GM12878 (cell line): ENCODE measurements at regions not wholly inside any gene's neighbourhood (a gene's known extent, or its start where the extent isn't known, plus 50 kb on each side); places are given as distances from the start of the nearest gene placed in this dataset.

Experiments
- ATAC-seq: fragments of 200-7000 bp; cut with Tn5 transposase; 3 replicates; pipeline ENCODE4 v1.9.1; 2020; ENCODE audit warnings: mild to moderate bottlenecking, moderate library complexity
- BruUV-seq: library from RNA; stranded (reverse); fragments of 400-500 nt; replicated peaks from 2 replicates; lab custom pipeline; 2021; lab: Mats Ljungman, UMichigan
- CTCF ChIA-PET: fragments of 300-600 bp; sonication (Branson Sonifier 250); formaldehyde crosslinking; extraction: SDS; loops from one replicate; lab custom pipeline; 2021; ENCODE audit warnings: inconsistent platforms; lab: Yijun Ruan, JAX
- POLR2A ChIA-PET: fragments of 350-600 bp; formaldehyde crosslinking; extraction: SDS; loops from one replicate; lab custom pipeline; 2021; ENCODE audit warnings: inconsistent platforms; lab: Charles Lee
- RAD21 ChIA-PET: fragments of 300-600 bp; sonication (Branson Sonifier 250); formaldehyde crosslinking; loops from one replicate; lab custom pipeline; 2023; ENCODE audit warnings: antibody characterized with exemption; ENCODE audit not compliant: unreplicated experiment; lab: Charles Lee
- SMC1A ChIA-PET: fragments of 300-600 bp; sonication (Branson Sonifier 250); formaldehyde crosslinking; loops from one replicate; lab custom pipeline; 2023; ENCODE audit not compliant: unreplicated experiment, uncharacterized antibody; lab: Charles Lee
- DNase-seq: peaks from one replicate; pipeline ENCODE4 v3.0.0-alpha.2; 2011; ENCODE audit warnings: low read depth, low spot score
- FAIRE-seq: peaks from 3 replicates; lab custom pipeline; 2011; peaks lifted over from hg19 to GRCh38; lab: Jason Lieb, UNC
- H2AFZ ChIP-seq: 2 replicates; pipeline ENCODE4 v1.6.0; 2011; ENCODE audit warnings: low read depth, low read length, control low read depth; ENCODE audit not compliant: control insufficient read depth
- H3K27ac ChIP-seq: 2 replicates; pipeline ENCODE4 v1.5.1; 2011; ENCODE audit warnings: control low read depth; ENCODE audit not compliant: control insufficient read depth, insufficient read depth
- H3K27me3 ChIP-seq, 2 experiments: replicated peaks in 1 of 2; 2 replicates each; pipeline versions ENCODE4 v1.6.0 to v1.6.1; 2011; ENCODE audit warnings: low read length in 1 of 2; ENCODE audit not compliant: control insufficient read depth in 2 of 2, insufficient read depth in 2 of 2
- H3K36me3 ChIP-seq, 2 experiments: 2 replicates each; pipeline ENCODE4 v1.5.1; 2011; ENCODE audit warnings: low read length in 1 of 2; ENCODE audit not compliant: control insufficient read depth in 2 of 2, insufficient read depth in 2 of 2
- H3K4me1 ChIP-seq: 2 replicates; pipeline ENCODE4 v1.6.1; 2011; ENCODE audit warnings: mild to moderate bottlenecking, low read length, moderate library complexity, mixed read lengths; ENCODE audit not compliant: control insufficient read depth, insufficient read depth
- H3K4me2 ChIP-seq: 2 replicates; pipeline ENCODE4 v1.6.0; 2011; ENCODE audit warnings: control low read depth; ENCODE audit not compliant: control insufficient read depth, insufficient read depth
- H3K4me3 ChIP-seq: fragments of 200-600 bp; sonication (generic); 2 replicates; pipeline ENCODE4 v1.5.1; 2016
- H3K79me2 ChIP-seq: 2 replicates; pipeline ENCODE4 v1.6.0; 2011; ENCODE audit warnings: low read length; ENCODE audit not compliant: control insufficient read depth, insufficient read depth
- H3K9ac ChIP-seq: 2 replicates; pipeline ENCODE4 v1.8.0; 2011; ENCODE audit warnings: low read length, control low read depth, mixed read lengths; ENCODE audit not compliant: control insufficient read depth, insufficient read depth
- H3K9me3 ChIP-seq: replicated peaks from 3 replicates; pipeline ENCODE4 v1.5.1; 2011; ENCODE audit warnings: mild to moderate bottlenecking, low read length; ENCODE audit not compliant: control insufficient read depth, insufficient read depth
- H4K20me1 ChIP-seq: 2 replicates; pipeline ENCODE4 v1.6.0; 2011; ENCODE audit not compliant: control insufficient read depth, insufficient read depth
- CBFB ChIP-seq: IDR thresholded peaks from 2 replicates; pipeline ENCODE4 v1.6.1; 2016; ENCODE audit warnings: antibody characterized with exemption, low read depth
- CEBPB ChIP-seq, 2 experiments: fragments of 150-350 bp in 1 of 2; IDR thresholded peaks; 2 replicates each; pipeline ENCODE4 v1.6.1; 2012 to 2014; ENCODE audit warnings: low read depth in 2 of 2, low read length in 2 of 2, borderline replicate concordance in 1 of 2, inconsistent platforms in 1 of 2
- HDGF ChIP-seq: fragments of 450-650 bp; IDR thresholded peaks from 2 replicates; pipeline ENCODE4 v1.6.1; 2016; ENCODE audit warnings: antibody characterized with exemption
- IRF5 ChIP-seq: fragments of 450-650 bp; IDR thresholded peaks from 2 replicates; pipeline ENCODE4 v1.6.1; 2017; ENCODE audit warnings: borderline replicate concordance
- KLF5 ChIP-seq: fragments of 450-650 bp; IDR thresholded peaks from 2 replicates; pipeline ENCODE4 v1.6.1; 2014; ENCODE audit warnings: mild to moderate bottlenecking; ENCODE audit not compliant: partially characterized antibody
- MEF2A ChIP-seq: IDR thresholded peaks from 2 replicates; pipeline ENCODE4 v1.6.1; 2011; ENCODE audit warnings: low read depth, mild to moderate bottlenecking, low read length, moderate library complexity; ENCODE audit not compliant: insufficient read depth
- MYB ChIP-seq: fragments of 150-350 bp; IDR thresholded peaks from 2 replicates; pipeline ENCODE4 v1.6.1; 2014; ENCODE audit warnings: mild to moderate bottlenecking, low read depth, low read length, borderline replicate concordance
- NBN ChIP-seq: fragments of 450-650 bp; IDR thresholded peaks from 2 replicates; pipeline ENCODE4 v1.6.1; 2016
- RBBP5 ChIP-seq: fragments of 200-600 bp; sonication (generic); conservative IDR thresholded peaks from 2 replicates; pipeline ENCODE4 v1.6.1; 2016
- SP1 ChIP-seq: IDR thresholded peaks from one replicate; pipeline ENCODE4 v1.6.1; 2011; ENCODE audit warnings: low read depth, low read length
- SREBF2 ChIP-seq: IDR thresholded peaks from 2 replicates; pipeline ENCODE4 v1.6.1; 2012; ENCODE audit warnings: mild to moderate bottlenecking, low read length
- SRF ChIP-seq, 2 experiments: IDR thresholded peaks; 2 replicates each; pipeline ENCODE4 v1.6.1; 2011; ENCODE audit warnings: low read depth in 2 of 2, low read length in 2 of 2, mild to moderate bottlenecking in 1 of 2, moderate library complexity in 1 of 2
- STAT1 ChIP-seq: fragments of 450-650 bp; conservative IDR thresholded peaks from 2 replicates; pipeline ENCODE4 v1.6.1; 2014; ENCODE audit warnings: antibody characterized with exemption, mild to moderate bottlenecking
- USF2 ChIP-seq: IDR thresholded peaks from 2 replicates; pipeline ENCODE4 v1.6.1; 2011; ENCODE audit warnings: low read depth, low read length, improper control_type of control experiment, borderline replicate concordance
- WGBS: methylation state at CpG from one replicate; pipeline ENCODE4 v1.1.6; 2016; ENCODE audit warnings: low lambda C conversion rate; ENCODE audit not compliant: insufficient replicate concordance, insufficient coverage; ENCODE audit errors: missing lambda C conversion rate; 5-methylcytosine and 5-hydroxymethylcytosine counted together
- in situ Hi-C: fragments of 300-500 bp; cut with MboI; formaldehyde crosslinking; loops from 9 replicates; pipeline ENCODE4 v1.14.3; 2018; ENCODE audit warnings: mixed read lengths
- intact Hi-C: fragments of 100-400 bp; cut with micrococcal nuclease; formaldehyde crosslinking; loops from one replicate; pipeline ENCODE4 v1.14.2; 2022; ENCODE audit not compliant: unreplicated experiment
- TF ChIP-seq, protein P1 (sequence below), 3 experiments: IDR thresholded peaks in 2 of 3; conservative IDR thresholded peaks in 1 of 3; 2 replicates each; pipeline ENCODE4 v1.5.1; 2011; ENCODE audit warnings: low read depth in 3 of 3, low read length in 3 of 3, mild to moderate bottlenecking in 3 of 3, control low read depth in 2 of 3, moderate library complexity in 2 of 3, inconsistent platforms in 1 of 3, mixed read lengths in 1 of 3; ENCODE audit not compliant: control insufficient read depth in 2 of 3, insufficient read depth in 1 of 3; ENCODE audit errors: extremely low read depth in 1 of 3
- TF ChIP-seq, protein P2 (sequence below): IDR thresholded peaks from 2 replicates; pipeline ENCODE4 v1.6.1; 2012; ENCODE audit warnings: low read depth, low read length, improper control_type of control experiment

GRCh38 chr12:14260011-14260993, 105.2 kb upstream of the ATF7IP start:
- ATAC-seq (no peak), DNase-seq (no peak), FAIRE-seq (no peak)
- WGBS: 56% methylated on average over 27 of the region's 31 CpGs
- Histone ChIP-seq H3K27ac (no peak overlapping the region), H3K4me3 (no peak overlapping the region), H3K9ac (no peak overlapping the region), H3K9me3 (peaks cover 22% of the 10 kb centered on the region), H4K20me1 (no peaks in the 10 kb centered on the region), H3K4me2 (no peak overlapping the region), H3K4me1 (no peaks in the 10 kb centered on the region), H3K79me2 (no peaks in the 10 kb centered on the region), H3K27me3 (no peaks in the 10 kb centered on the region), H2AFZ (no peak overlapping the region), H3K36me3 (no peaks in the 10 kb centered on the region)
- ChIA-PET SMC1A (interaction anchor here (1.2 kb wide), 2 partner anchors 10 to 21 kb away, joined by 3 read pairs; no protein-coding TSS in a partner anchor), CTCF (interaction anchor here (0.6 kb wide), 1 partner anchor 13 kb away, joined by 3 read pairs; no protein-coding TSS in a partner anchor), POLR2A (no interaction called here), RAD21 (no interaction called here)
- intact Hi-C loops: no loop called here
- no TSS peak for BruUV-seq
- in situ Hi-C loops: no loop called here
- TF ChIP-seq MEF2A (no peak), KLF5 (no peak), RBBP5 (no peak), HDGF (no peak), STAT1 (no peak), USF2 (no peak), SREBF2 (no peak), CEBPB (IDR thresholded peaks at IDR 0.05; ENCODE audit: borderline replicate concordance in 1 of 2, low read depth in 2 of 2, low read length in 2 of 2) (no peak), SP1 (no peak), SRF (IDR thresholded peaks at IDR 0.05; ENCODE audit: low read depth in 2 of 2, low read length in 2 of 2) (no peak), IRF5 (no peak), MYB (no peak), CBFB (no peak), NBN (no peak)
- TF ChIP-seq, protein P1, sequence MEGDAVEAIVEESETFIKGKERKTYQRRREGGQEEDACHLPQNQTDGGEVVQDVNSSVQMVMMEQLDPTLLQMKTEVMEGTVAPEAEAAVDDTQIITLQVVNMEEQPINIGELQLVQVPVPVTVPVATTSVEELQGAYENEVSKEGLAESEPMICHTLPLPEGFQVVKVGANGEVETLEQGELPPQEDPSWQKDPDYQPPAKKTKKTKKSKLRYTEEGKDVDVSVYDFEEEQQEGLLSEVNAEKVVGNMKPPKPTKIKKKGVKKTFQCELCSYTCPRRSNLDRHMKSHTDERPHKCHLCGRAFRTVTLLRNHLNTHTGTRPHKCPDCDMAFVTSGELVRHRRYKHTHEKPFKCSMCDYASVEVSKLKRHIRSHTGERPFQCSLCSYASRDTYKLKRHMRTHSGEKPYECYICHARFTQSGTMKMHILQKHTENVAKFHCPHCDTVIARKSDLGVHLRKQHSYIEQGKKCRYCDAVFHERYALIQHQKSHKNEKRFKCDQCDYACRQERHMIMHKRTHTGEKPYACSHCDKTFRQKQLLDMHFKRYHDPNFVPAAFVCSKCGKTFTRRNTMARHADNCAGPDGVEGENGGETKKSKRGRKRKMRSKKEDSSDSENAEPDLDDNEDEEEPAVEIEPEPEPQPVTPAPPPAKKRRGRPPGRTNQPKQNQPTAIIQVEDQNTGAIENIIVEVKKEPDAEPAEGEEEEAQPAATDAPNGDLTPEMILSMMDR (IDR thresholded peaks at IDR 0.05 in 2 of 3, conservative IDR thresholded peaks at IDR 0.05 in 1 of 3; ENCODE audit: control insufficient read depth in 2 of 3, extremely low read depth in 1 of 3, insufficient read depth in 1 of 3, low read depth in 3 of 3, low read length in 3 of 3): no peak
- TF ChIP-seq, protein P2, sequence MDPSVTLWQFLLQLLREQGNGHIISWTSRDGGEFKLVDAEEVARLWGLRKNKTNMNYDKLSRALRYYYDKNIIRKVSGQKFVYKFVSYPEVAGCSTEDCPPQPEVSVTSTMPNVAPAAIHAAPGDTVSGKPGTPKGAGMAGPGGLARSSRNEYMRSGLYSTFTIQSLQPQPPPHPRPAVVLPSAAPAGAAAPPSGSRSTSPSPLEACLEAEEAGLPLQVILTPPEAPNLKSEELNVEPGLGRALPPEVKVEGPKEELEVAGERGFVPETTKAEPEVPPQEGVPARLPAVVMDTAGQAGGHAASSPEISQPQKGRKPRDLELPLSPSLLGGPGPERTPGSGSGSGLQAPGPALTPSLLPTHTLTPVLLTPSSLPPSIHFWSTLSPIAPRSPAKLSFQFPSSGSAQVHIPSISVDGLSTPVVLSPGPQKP: no peak
